AG08396 (cell line): ENCODE measurements at regions not wholly inside any gene's neighbourhood (a gene's known extent, or its start where the extent isn't known, plus 50 kb on each side); places are given as distances from the start of the nearest gene placed in this dataset.
"Not testable (repeated sequence)": the region's sequence is repeated elsewhere in the genome, so short reads cannot be mapped to it uniquely, and the experiment has no call there.

Source experiments
- DNase-seq: peaks from one replicate; pipeline ENCODE4 v3.0.0; 2012; ENCODE audit warnings: low spot score, mixed read lengths

- DNase-seq, result no peak
These were observed 272.1 kb upstream of the CCNG1 start for GRCh38 chr5:163165277-163165676.

DNA sequence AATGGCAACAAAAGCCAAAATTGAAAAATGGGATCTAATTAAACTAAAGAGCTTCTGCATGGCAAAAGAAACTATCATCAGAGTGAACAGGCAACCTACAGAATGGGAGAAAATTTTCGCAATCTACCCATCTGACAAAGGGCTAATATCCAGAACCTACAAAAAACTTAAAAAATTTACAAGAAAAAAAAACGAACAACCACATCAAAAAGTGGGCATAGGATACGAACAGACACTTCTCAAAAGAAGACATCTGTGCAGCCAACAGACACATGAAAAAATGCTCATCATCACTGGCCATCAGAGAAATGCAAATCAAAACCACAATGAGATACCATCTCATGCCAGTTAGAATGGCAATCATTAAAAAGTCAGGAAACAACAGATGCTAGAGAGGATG is 267.2 kb upstream of the CCNG1 start:
- not testable (repeated sequence) for DNase-seq

DNA sequence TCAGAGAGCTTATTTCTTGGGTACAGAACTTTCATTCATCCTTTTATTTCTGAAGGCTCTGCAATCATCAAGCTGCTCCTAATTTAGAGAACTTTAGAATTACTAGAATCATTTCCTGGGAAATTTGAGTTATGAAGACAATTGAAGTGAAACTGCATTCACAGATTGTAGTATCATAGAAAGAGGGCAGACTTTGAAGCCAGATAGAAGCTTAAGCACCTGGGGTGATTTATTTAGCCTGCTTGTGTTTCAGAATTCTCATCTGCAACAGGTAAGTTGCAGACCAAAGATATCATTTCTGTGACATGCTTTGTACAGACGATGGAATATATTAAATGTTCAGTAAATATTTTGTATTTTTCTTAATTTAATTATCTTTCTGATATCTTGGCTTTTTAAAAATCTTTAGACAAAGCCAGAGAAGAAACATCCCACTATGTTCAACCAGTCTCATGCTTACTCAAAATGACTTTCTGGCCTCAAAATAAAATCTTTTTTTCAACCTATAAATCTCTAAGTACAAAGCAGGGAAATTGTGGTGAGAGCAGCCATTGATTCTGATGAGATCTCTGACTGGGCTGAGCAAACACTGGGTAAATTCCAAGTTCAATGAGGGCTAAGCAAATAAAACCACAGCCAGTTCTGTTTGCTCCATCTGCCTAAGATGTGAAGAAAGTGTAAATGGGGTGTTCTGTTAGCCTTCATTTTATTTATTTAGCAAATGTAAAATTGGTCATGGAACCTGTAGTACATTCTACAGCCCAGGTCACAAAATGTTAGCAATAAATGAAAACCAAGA is 264.7 kb upstream of the CCNG1 start:
- DNase-seq, result no peak

DNA sequence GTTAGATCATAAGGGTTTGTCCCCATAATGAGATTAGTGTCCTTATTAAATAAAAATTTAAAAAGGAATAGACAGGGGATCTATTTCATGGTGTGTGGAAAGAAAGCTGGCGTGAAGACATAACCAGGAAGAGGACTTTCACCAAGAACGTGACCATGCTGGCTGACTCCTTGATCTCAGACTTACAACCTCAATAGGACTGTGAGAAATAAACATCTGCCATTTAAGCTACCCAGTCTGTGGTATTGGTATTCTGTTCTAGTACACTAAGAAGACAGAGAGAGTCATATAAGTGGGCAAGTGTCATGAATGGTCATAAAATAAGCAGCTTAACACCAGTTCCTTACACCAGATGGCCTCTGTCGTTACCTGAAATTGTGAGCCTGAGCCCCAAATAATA is 259.4 kb upstream of the CCNG1 start:
- DNase-seq, result no peak

- no peak for DNase-seq
These were observed 252.1 kb upstream of the CCNG1 start for GRCh38 chr5:163185315-163185714.

DNA sequence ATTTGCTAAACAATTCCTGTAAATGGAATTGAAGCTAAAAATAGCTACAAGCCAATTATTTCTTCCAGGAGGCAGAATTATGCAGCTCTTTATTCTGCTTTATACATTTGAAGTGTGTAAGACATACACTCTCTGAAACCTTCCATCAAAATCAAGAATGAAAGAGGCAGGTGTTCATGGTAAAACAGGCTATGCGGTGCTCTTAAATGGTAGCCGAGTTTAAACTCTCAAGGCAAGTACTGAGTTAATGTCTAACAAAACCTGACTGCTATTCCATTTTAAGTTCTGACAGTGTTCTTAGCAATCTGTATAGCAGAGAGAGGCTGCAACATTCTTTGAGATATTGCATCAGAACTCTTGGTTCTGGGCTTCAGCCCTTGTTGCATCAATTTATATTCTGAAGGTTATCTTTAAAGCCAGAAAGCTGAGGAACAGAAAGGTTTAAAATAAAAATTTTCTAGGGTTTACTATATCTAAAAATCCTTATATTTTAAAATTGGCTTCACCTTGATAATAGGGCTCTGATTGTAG is 248.3 kb upstream of the CCNG1 start:
- DNase-seq, result no peak

DNA sequence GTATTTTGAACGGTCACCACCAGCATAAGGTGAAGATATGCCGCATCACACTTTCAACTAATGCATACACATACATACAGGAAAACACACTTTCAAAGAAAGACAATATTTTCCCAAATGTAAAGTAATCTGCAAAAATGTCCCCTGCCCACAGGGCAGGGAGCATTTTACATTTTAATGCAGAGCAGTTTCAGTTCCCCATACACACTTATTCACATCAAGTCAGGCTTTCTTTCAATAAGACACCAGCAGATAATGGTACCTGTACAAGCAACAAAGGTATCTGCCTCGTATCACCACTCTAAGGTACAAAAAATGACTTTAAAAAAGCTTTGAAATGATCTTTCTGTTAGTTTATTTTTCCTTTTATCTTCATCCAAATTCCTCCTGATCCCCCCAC is 247.1 kb upstream of the CCNG1 start:
- no peak for DNase-seq

- DNase-seq, result no peak
These were observed 246.6 kb upstream of the CCNG1 start for GRCh38 chr5:163190784-163191183.

- no peak for DNase-seq
These were observed 243.5 kb upstream of the CCNG1 start for GRCh38 chr5:163193886-163194285.

GRCh38 chr5:163205645-163206044 is 231.8 kb upstream of the CCNG1 start:
- no peak for DNase-seq

DNA sequence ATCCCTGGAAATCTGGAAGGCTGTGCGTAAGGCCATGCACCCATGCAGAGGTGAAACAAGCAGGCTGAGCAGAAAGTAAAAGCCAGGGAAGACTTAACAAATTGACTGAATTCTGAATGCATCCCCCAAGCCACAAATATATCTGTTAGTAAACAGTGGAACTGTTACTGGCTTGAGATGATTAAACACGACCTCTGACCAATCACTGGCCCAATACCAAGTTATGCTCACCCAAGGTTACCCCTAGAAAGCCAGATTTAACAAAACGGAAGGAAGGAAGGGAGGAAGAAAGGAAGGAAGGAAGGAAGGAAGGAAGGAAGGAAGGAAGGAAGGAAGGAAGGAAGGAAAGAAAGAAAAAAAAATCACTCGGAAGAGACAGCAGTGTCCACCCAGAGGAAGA is 215.8 kb upstream of the CCNG1 start:
- DNase-seq, result no peak

DNA sequence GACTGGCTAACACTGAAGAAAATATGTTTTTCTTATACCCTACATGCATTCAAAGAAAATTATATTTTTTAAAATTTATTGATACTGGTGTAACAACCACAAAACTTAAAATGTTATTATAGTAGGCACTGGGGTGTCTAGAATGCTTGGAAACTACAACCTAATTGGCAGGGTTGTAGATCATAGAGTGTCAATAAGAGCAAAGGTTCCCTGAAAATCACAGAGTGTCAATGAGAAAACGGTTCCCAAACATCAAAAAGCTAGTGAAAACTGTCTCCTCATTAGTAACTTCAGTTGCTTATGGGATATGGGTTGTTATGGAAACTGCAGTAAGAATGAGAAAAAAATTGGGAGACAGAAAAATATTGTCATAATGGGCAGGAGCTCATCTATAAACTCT is 214.4 kb upstream of the CCNG1 start:
- DNase-seq, result no peak

GRCh38 chr5:163244445-163244987 is 192.9 kb upstream of the CCNG1 start:
- no peak for DNase-seq

DNA sequence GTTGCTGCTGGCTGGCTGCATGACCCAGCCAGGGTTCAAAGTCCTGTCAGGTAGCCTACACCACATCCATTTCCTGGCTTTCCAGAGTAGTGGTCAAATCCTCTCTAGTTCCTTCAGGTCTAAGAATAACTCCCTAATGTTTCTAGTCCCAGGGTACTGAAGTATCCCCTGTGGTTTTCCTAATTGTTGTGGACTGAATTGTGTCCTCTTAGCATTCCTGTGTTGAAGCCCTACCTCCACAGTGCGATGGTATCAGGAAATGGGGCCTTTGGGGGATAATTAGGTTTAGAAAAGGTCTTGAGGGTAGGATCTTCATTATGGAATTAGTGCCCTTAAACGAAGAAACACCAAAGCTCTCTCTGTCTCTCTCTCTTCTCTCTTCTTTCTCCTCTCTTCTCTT is 191.8 kb upstream of the CCNG1 start:
- DNase-seq, result no peak

- no peak for DNase-seq
These were observed 189.1 kb upstream of the CCNG1 start for GRCh38 chr5:163248333-163248732.

DNA sequence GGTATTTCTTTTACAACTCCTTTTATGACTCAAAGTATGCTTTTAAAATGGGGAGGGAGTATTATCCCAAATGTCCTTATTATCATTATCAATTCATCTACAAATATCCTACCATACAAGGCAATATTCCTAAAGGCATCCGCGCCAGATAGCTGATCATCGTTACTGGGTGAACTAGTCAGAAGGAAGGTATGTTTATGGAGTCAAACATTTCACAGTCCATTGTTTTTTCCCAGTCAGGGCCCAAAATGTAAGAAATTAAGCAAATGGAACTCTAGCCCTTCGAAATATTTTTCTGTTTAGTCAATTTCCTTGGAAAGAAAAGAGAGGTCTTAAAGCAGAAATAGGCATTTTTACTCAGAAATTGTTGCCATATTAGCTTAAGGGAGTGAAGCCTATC is 188.5 kb upstream of the CCNG1 start:
- DNase-seq, result no peak

- no peak for DNase-seq
These were observed 184.4 kb upstream of the CCNG1 start for GRCh38 chr5:163252950-163253349.

GRCh38 chr5:163259495-163259894 is 177.9 kb upstream of the CCNG1 start:
- DNase-seq, result no peak

DNA sequence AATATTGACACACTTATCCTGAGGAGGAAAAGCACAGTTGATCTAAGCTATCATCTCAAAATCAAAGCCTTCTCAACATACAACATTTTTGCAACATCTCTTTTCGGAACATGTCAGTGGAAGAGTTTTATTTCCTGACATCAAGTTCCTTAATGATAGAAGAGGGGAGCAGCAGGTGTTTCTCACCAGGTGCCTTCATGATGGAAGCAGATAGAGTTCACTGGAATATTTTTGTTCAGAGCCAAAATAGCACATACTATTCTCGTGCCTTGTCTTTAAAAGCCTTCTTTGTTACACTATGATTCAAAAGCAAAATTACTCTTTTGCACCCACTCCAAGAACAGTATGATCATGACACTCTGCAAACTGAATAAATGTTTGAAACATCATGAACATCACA is 176.9 kb upstream of the CCNG1 start:
- no peak for DNase-seq

- no peak for DNase-seq
These were observed 176.4 kb upstream of the CCNG1 start for GRCh38 chr5:163260961-163261360.

DNA sequence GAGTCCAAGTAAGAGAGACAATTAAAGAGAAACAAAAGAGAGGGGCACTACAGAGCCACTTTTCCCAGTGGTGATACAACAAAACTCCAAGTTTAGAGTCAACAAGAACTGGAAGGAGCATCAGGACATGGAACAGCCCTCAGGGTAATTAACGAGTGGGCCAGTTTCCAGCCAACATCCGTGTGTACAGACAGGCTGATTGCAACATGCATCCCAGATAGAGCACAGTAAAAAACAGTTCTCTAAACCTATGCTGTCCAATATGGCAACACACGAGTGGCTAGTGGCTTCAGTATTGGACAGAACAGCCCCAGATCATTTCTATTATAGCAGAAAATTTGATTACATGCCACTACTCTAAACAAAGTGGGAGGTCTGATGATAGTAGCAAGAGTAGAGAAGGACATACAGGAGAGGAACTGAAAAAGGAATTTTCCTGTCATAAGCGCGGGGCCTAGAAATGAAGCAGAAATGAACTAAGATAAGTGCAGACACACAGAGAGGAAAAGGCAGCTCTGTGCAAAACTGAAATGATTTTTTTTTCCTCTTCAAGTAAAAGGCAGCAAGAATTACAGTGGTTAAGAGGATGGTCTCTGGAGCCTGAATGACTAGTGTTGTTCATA is 175.6 kb upstream of the CCNG1 start:
- DNase-seq, result no peak

- not testable (repeated sequence) for DNase-seq
These were observed 171.1 kb upstream of the CCNG1 start for GRCh38 chr5:163266249-163266648.

- no peak for DNase-seq
These were observed 167.8 kb upstream of the CCNG1 start for GRCh38 chr5:163269624-163270023.
